Left ventricle myocardium inferior (tissue), 1 donor: ENCODE measurements at regions not wholly inside any gene's neighbourhood (a gene's known extent, or its start where the extent isn't known, plus 50 kb on each side); places are given as distances from the start of the nearest gene placed in this dataset.

Experiments used
- DNase-seq: peaks from one replicate; pipeline ENCODE4 v3.0.0-alpha.2; 2020
- H3K27ac ChIP-seq: fragments of 200-600 bp; replicated peaks from 2 replicates; pipeline ENCODE4 v1.8.0; 2021
- H3K27me3 ChIP-seq: fragments of 200-600 bp; 2 replicates; pipeline ENCODE4 v1.8.0; 2021; ENCODE audit warnings: low read depth
- H3K36me3 ChIP-seq: fragments of 200-600 bp; 2 replicates; pipeline ENCODE4 v1.8.0; 2021
- H3K4me1 ChIP-seq: fragments of 200-600 bp; 2 replicates; pipeline ENCODE4 v1.8.0; 2021
- H3K4me3 ChIP-seq: fragments of 200-600 bp; 2 replicates; pipeline ENCODE4 v1.8.0; 2021; ENCODE audit warnings: mild to moderate bottlenecking, moderate library complexity
- H3K9me3 ChIP-seq: fragments of 200-600 bp; replicated peaks from 2 replicates; pipeline ENCODE4 v1.8.0; 2021
- intact Hi-C: fragments of 100-400 bp; cut with micrococcal nuclease; formaldehyde crosslinking; loops from one replicate; pipeline ENCODE4 v1.11.0; 2022
- TF ChIP-seq, protein P1 (sequence below): fragments of 200-600 bp; IDR thresholded peaks from 2 replicates; pipeline ENCODE4 v1.8.0; 2021; ENCODE audit warnings: antibody characterized with exemption, mild to moderate bottlenecking, borderline replicate concordance
- donor health status: DM: no; HTN: yes; CAD: no; lungs with severe emphysema.

DNA sequence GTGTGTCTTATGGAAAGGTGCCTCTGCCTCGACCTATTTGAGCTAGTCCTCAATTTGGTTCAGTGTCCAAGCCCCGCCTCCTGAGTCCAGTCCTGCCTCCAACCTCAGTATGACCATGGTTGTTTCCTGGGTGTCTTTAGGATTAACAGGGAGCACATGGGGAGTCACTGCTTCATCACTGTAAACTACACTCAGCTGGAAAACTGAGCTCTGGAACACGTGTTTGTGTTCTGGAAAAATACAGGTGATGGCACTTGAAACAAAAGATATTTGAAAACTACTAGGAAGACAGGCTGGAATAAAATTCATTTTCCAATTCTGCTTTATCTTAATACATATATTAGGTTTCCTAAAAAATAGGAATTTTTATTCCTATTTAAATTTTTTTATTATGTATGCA, 1187.3 kb upstream of the TMEM132C start:
- Histone ChIP-seq H3K9me3 (no peaks in the 10 kb centered on the region), H3K4me1 (peaks cover 5% of the 10 kb centered on the region), H3K27ac (no peak overlapping the region), H3K36me3 (no peaks in the 10 kb centered on the region), H3K4me3 (no peak overlapping the region), H3K27me3 (peaks cover 11% of the 10 kb centered on the region)
- TF ChIP-seq, protein P1, sequence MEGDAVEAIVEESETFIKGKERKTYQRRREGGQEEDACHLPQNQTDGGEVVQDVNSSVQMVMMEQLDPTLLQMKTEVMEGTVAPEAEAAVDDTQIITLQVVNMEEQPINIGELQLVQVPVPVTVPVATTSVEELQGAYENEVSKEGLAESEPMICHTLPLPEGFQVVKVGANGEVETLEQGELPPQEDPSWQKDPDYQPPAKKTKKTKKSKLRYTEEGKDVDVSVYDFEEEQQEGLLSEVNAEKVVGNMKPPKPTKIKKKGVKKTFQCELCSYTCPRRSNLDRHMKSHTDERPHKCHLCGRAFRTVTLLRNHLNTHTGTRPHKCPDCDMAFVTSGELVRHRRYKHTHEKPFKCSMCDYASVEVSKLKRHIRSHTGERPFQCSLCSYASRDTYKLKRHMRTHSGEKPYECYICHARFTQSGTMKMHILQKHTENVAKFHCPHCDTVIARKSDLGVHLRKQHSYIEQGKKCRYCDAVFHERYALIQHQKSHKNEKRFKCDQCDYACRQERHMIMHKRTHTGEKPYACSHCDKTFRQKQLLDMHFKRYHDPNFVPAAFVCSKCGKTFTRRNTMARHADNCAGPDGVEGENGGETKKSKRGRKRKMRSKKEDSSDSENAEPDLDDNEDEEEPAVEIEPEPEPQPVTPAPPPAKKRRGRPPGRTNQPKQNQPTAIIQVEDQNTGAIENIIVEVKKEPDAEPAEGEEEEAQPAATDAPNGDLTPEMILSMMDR, result no peak
- no peak for DNase-seq
- intact Hi-C loops, result no loop called here

DNA sequence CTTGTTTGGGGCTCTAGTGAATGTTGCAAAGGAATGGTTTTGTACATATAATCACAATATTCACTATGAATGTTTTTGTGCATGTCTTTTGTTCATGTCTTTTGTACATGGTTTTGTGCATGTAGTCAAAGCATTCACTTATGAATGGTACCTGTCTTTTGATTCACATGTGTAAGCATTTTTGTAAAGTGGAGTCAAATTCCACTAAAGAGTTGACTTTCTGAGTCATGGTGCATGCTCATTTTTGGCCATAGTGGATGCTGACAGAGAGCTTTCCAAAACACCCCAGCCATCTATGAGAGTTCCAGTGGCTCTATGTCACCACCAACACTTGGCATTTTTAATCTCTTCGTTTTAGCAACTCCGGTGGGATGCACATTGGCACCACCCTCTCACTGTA, 1185.9 kb upstream of the TMEM132C start:
- Histone ChIP-seq H3K27me3 (peaks cover 11% of the 10 kb centered on the region), H3K27ac (no peak overlapping the region), H3K9me3 (no peaks in the 10 kb centered on the region), H3K4me3 (no peak overlapping the region), H3K36me3 (no peaks in the 10 kb centered on the region), H3K4me1 (peaks cover 5% of the 10 kb centered on the region)
- intact Hi-C loops, result no loop called here
- DNase-seq, result no peak
- TF ChIP-seq, protein P1, result no peak

DNA sequence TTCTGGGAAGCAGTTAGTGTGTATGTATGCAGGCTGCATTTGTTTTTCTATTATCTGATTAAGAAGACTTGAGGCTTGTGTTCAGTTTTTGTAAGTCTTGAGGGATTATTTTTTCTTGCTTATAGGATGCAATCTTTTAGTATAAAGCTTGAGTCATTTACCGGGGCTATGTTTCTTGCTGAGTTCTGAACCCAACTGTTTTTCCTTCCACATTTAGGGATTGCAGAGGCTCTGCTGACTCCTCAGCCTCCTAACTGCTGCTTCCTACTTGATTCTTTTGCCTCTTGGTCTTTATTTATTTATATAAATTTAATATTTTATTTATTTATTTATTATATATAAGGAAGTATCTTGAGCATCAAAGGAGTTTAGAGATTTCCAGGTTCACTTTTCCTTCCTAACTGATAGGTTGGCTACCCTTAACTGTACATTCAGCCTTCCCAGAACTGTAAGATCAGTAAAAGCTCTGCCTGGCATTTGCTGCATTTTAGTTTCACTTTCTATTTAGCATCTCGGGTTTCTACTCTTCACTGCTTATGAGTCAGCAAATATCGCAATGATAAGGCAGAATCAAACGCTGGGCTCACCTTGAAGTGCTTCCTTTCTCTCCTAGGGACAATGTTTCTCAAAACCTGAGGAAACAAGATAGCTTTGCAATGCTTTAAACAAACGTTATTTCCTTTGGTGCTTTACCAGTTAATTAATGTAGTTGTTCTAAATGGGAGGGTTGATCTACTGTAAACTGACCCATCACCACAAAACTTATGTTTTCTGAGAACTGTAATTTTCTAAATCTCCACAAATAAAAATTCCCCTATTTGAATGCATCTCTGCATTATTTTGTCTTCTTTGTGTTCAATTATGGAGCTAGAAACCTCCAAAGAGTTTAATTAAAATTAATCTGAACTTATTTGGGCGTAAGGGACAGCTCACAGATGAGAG, 1183.7 kb upstream of the TMEM132C start:
- H3K36me3 ChIP-seq, result no peaks in the 10 kb centered on the region
- H3K27ac ChIP-seq, result peak overlapping the region; percentile 28
- intact Hi-C loops, result no loop called here
- TF ChIP-seq, protein P1, result no peak
- peaks cover 5% of the 10 kb centered on the region for H3K4me1 ChIP-seq
- peak overlapping the region; percentile 63 for H3K4me3 ChIP-seq
- peaks cover 11% of the 10 kb centered on the region for H3K27me3 ChIP-seq
- no peaks in the 10 kb centered on the region for H3K9me3 ChIP-seq
- no peak for DNase-seq

DNA sequence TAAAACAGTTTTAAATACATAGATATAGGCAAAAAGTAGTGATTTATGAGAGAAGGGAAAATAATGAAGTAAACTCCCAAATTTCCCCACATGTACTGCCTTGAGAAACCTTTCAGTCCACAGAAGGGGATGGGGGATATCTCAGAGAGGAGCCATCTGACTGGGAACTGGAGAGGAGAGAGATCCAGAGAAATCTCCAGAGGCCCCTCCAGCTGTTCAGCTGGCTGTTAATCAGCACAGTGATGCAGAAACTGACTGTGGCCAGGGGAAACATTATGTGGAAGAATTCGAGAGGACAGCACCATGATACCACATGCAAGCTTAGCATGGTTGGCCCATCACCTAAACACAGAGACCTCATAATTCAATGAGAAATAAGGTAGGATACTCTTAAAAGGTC, 1165.9 kb upstream of the TMEM132C start:
- Histone ChIP-seq H3K27ac (no peak overlapping the region), H3K9me3 (no peaks in the 10 kb centered on the region), H3K4me1 (no peaks in the 10 kb centered on the region), H3K27me3 (peaks cover 27% of the 10 kb centered on the region), H3K4me3 (no peak overlapping the region), H3K36me3 (no peaks in the 10 kb centered on the region)
- TF ChIP-seq, protein P1, result no peak
- intact Hi-C loops, result loop anchor here (10.0 kb wide), 1 partner anchor 284 kb away; no protein-coding TSS in a partner anchor
- DNase-seq, result no peak

DNA sequence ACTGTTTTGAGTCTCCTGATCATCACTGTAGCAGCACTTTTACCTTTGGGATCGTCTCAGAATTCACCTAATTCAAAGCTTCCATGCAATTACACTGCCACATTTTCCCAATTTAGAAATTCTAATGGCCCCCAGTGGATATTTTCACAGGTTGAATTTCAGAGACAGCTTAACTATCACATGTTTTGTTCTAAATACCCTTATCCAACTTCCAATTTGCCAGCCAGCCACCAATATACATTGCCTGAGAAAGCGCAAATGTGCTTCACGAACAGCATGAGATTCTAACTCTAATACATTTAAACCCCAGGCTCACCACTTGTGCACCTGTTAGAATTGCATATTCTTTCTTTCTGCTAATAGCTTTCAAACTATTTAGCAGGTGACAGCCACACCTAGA, 1160.9 kb upstream of the TMEM132C start:
- H3K9me3 ChIP-seq, result no peaks in the 10 kb centered on the region
- no peaks in the 10 kb centered on the region for H3K36me3 ChIP-seq
- no peak overlapping the region for H3K27ac ChIP-seq
- no peak overlapping the region for H3K4me3 ChIP-seq
- H3K27me3 ChIP-seq, result peaks cover 27% of the 10 kb centered on the region
- TF ChIP-seq, protein P1, result no peak
- DNase-seq, result no peak
- no peaks in the 10 kb centered on the region for H3K4me1 ChIP-seq
- intact Hi-C loops, result loop anchor here (5.0 to 10.0 kb wide), 2 partner anchors 186 to 279 kb away; no protein-coding TSS in a partner anchor
